IPS-NIHi11 (cell line): ENCODE measurements at regions not wholly inside any gene's neighbourhood (a gene's known extent, or its start where the extent isn't known, plus 50 kb on each side); places are given as distances from the start of the nearest gene placed in this dataset.
"Not testable (repeated sequence)": the region's sequence is repeated elsewhere in the genome, so short reads cannot be mapped to it uniquely, and the experiment has no call there.

Experiments used
- DNase-seq: peaks from one replicate; pipeline ENCODE4 v3.0.0; 2012; ENCODE audit warnings: mixed read lengths, low spot score

GRCh38 chr20:29031262-29031982 is 2226.0 kb upstream of the DEFB115 start:
- DNase-seq: not testable (repeated sequence)

GRCh38 chr20:29044239-29044638 is 2213.2 kb upstream of the DEFB115 start:
- DNase-seq: not testable (repeated sequence)

- DNase-seq: not testable (repeated sequence)
Measured at GRCh38 chr20:29050008-29050606, 2207.4 kb upstream of the DEFB115 start.

GRCh38 chr20:29057866-29058484 is 2199.5 kb upstream of the DEFB115 start:
- not testable (repeated sequence) for DNase-seq

GRCh38 chr20:29062451-29062850 is 2195.0 kb upstream of the DEFB115 start:
- DNase-seq: not testable (repeated sequence)

GRCh38 chr20:29066341-29066740 is 2191.1 kb upstream of the DEFB115 start:
- DNase-seq: not testable (repeated sequence)

- DNase-seq: not testable (repeated sequence)
Measured at GRCh38 chr20:29073640-29074039, 2183.8 kb upstream of the DEFB115 start.

- peak; percentile 3 for DNase-seq
Measured at GRCh38 chr20:29079769-29080690, 2177.4 kb upstream of the DEFB115 start.

- DNase-seq: not testable (repeated sequence)
Measured at GRCh38 chr20:29081712-29082111, 2175.8 kb upstream of the DEFB115 start.

- no peak for DNase-seq
Measured at GRCh38 chr20:29085625-29086024, 2171.8 kb upstream of the DEFB115 start.

- DNase-seq: not testable (repeated sequence)
Measured at GRCh38 chr20:29086145-29086718, 2171.2 kb upstream of the DEFB115 start.

- DNase-seq: no peak
Measured at GRCh38 chr20:29086938-29087337, 2170.5 kb upstream of the DEFB115 start.

GRCh38 chr20:29087887-29088286 is 2169.6 kb upstream of the DEFB115 start:
- not testable (repeated sequence) for DNase-seq

GRCh38 chr20:29088472-29088871 is 2169.0 kb upstream of the DEFB115 start:
- not testable (repeated sequence) for DNase-seq

- not testable (repeated sequence) for DNase-seq
Measured at GRCh38 chr20:29089409-29089808, 2168.1 kb upstream of the DEFB115 start.

GRCh38 chr20:29093958-29094357 is 2163.5 kb upstream of the DEFB115 start:
- DNase-seq: not testable (repeated sequence)

GRCh38 chr20:29096695-29097094 is 2160.8 kb upstream of the DEFB115 start:
- not testable (repeated sequence) for DNase-seq

- not testable (repeated sequence) for DNase-seq
Measured at GRCh38 chr20:29107884-29108283, 2149.6 kb upstream of the DEFB115 start.

GRCh38 chr20:29109386-29109785 is 2148.1 kb upstream of the DEFB115 start:
- DNase-seq: not testable (repeated sequence)

GRCh38 chr20:29115097-29115496 is 2142.4 kb upstream of the DEFB115 start:
- DNase-seq: not testable (repeated sequence)

- DNase-seq: no peak
Measured at GRCh38 chr20:29119141-29119540, 2138.3 kb upstream of the DEFB115 start.
